ENCODE measurements at regions not wholly inside any gene's neighbourhood (a gene's known extent, or its start where the extent isn't known, plus 50 kb on each side); places are given as distances from the start of the nearest gene placed in this dataset.
"Not testable (repeated sequence)": the region's sequence is repeated elsewhere in the genome, so short reads cannot be mapped to it uniquely, and the experiment has no call there.

GRCh38 chr13:54130931-54131330, 1102.3 kb downstream of the OLFM4 start:
- not testable (repeated sequence) for TF ChIP-seq POLR2A, CTCF, POLR2AphosphoS5, EP300 (IDR thresholded peaks at IDR 0.05)

Data from suprapubic skin (tissue), 4 donors.